ENCODE measurements at regions not wholly inside any gene's neighbourhood (a gene's known extent, or its start where the extent isn't known, plus 50 kb on each side); places are given as distances from the start of the nearest gene placed in this dataset.

DNA sequence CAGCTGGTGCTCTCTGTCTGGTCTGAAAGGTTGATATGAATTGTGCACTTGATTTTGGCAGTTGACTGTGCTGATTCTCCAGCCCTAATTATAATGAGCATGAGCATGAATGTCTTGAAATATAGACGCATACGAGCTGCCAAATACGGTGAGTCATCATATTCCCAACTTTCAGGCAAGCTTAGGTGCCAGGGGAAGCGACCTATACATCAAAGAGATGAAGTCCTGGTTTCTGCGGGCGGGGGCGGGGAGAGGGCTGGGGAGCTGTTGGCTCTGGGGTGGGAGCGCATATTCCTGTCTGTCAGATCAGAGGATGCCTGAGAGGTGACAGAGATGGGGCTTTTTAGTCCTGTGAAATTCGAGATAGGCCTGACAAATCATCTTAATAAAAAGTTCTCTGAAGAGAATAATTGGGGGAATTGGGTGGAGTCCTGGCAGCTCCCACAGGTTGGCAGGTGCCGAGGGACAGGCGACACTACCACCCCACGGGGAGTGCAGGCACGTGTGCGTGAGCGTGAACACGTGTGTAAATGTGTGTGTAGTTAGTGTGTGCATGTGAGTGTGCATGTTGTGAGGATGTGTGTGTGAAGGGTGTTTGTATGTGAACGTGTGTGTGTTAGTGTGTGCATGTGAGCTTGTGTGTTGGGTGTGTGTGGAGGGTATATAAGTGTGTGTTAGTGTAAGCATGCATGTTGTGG is 865.3 kb downstream of the TBC1D22A start:
- TF ChIP-seq POLR2AphosphoS5 (IDR thresholded peaks at IDR 0.05; ENCODE audit: borderline replicate concordance, low read depth, low read length) (no peak), FOXP2 (optimal IDR thresholded peaks at IDR 0.05; ENCODE audit: control extremely low read depth, extremely low read length, insufficient read depth) (no peak), EZH2 (IDR thresholded peaks at IDR 0.05) (no peak)
- Histone ChIP-seq H3K27ac (no peak overlapping the region), H3K36me3 (ENCODE audit: insufficient read depth, low read length) (no peaks in the 10 kb centered on the region), H3K9me3 (ENCODE audit: low read depth, low read length) (no peaks in the 10 kb centered on the region), H3K4me3 (no peak overlapping the region), H3K9ac (ENCODE audit: insufficient read length) (no peak overlapping the region)
- no peak for DNase-seq (ENCODE audit: low read depth, low spot score)

DNA sequence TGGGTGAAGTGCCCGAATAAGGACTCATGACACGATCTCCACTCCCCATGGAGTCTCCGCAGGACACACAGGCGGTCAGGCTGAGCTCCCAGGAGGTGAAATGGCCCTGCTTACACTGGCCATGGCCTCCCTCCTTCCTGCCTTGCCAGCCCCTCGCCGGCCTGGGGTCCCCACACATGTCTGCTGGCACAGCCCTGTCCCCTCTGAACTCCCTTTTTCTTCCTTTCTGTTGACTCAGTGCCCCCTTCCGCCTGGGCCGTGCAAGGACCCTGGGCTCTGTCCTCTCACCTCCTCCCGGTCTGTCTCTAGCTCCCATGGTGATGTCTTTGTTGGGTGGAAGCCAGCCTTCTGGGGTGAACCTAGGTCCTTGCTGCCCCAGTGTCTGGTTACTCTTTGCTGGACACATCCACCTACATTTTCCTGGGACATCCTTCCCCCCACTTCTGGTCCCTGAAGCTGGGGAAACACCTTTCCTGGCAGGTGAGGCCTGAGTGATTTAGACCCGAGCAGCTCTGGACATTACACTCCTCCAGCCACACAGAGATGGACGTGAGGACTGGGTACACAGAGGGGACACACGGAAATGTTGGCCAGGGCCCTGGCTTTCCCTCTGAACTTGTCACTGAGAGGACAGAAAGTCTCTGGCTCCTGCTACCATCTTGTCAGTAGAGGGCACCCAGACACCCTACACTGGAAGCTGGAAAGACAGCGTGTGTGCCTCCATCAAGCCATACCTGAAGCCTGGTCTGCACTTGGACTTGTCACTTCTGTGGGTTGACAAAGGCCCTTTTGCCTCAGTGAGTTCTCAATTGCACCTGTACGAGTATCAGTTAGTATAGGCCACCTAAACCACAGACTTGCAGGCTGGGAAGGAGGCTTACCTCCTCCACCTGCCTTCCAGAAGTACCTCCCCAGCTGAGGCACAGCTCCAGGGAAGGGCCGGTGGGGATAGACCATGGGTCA is 864.3 kb downstream of the TBC1D22A start:
- H3K36me3 ChIP-seq (ENCODE audit: insufficient read depth, low read length) = no peaks in the 10 kb centered on the region
- H3K9me3 ChIP-seq (ENCODE audit: low read depth, low read length) = no peaks in the 10 kb centered on the region
- TF ChIP-seq POLR2AphosphoS5 (IDR thresholded peaks at IDR 0.05; ENCODE audit: borderline replicate concordance, low read depth, low read length) (no peak), FOXP2 (optimal IDR thresholded peaks at IDR 0.05; ENCODE audit: control extremely low read depth, extremely low read length, insufficient read depth) (no peak), EZH2 (IDR thresholded peaks at IDR 0.05) (no peak)
- H3K9ac ChIP-seq (ENCODE audit: insufficient read length) = no peak overlapping the region
- DNase-seq (ENCODE audit: low read depth, low spot score) = no peak
- no peak overlapping the region for H3K4me3 ChIP-seq
- no peak overlapping the region for H3K27ac ChIP-seq

DNA sequence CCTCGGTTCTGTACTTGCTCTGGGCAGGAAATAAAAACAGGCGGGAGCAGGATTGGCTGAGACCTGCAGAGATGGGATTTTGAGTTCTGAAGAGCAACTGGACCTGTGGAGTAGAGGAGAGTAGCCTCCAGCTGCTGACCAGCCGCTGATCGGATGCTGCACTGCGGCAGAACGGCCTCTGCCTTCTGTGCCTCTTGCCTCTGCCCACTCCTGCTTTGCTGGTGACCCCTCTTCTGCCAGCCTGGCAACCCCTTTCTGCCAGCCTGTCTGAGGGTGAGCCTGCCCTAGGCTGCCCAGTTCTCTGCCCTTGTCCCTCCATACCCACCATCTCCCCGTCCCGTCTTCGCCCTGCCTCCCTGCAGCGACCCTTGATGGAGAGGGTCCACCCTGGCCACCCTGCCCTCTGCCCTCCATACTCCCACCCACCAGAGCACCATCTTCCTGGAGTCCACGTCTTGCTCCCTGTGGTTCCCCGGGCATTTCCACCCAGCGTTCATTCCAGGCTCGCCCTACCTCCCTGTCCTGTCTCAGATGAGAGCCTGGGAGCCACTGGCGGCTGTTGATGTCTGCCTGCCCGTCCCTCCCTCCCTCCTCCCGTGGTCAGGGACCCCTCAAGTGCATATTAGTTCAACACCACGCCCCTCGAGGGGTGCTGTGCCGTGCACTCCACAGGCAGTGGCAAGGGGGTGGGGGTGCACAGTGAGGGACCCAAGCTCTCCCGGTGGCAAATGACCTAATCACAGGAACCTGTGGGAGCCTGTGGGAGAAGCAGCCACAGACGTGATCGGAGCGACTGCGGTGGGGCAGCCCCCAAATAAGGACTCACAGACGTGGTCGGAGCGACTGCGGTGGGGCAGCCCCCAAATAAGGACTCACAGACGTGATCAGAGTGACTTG is 863.3 kb downstream of the TBC1D22A start:
- Histone ChIP-seq H3K4me3 (no peak overlapping the region), H3K36me3 (ENCODE audit: insufficient read depth, low read length) (no peaks in the 10 kb centered on the region), H3K9me3 (ENCODE audit: low read depth, low read length) (no peaks in the 10 kb centered on the region), H3K27ac (no peak overlapping the region), H3K9ac (ENCODE audit: insufficient read length) (no peak overlapping the region)
- TF ChIP-seq POLR2AphosphoS5 (IDR thresholded peaks at IDR 0.05; ENCODE audit: borderline replicate concordance, low read depth, low read length) (no peak), FOXP2 (optimal IDR thresholded peaks at IDR 0.05; ENCODE audit: control extremely low read depth, extremely low read length, insufficient read depth) (no peak), EZH2 (IDR thresholded peaks at IDR 0.05) (no peak)
- DNase-seq (ENCODE audit: low read depth, low spot score) = no peak

DNA sequence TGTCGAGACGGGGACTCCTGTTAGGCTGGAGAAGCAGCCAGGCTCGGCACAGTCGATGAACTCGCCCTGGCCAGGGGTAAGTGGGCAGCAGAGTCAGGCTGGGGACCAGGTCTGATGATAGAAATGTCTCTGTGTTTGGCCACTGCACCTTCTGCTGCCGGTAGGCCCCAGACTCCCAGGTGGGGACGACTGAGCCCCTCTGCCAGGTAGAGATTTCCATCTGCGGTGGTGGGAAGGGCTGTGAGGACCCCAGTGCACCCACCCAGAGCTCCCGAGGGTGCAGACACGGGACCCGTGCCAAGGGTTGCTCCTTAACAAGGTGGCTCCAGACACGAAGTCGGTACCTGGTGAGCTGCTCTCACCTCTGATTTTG is 862.5 kb downstream of the TBC1D22A start:
- Histone ChIP-seq H3K9ac (ENCODE audit: insufficient read length) (no peak overlapping the region), H3K36me3 (ENCODE audit: insufficient read depth, low read length) (no peaks in the 10 kb centered on the region), H3K9me3 (ENCODE audit: low read depth, low read length) (no peaks in the 10 kb centered on the region), H3K27ac (no peak overlapping the region), H3K4me3 (no peak overlapping the region)
- DNase-seq (ENCODE audit: low read depth, low spot score) = no peak
- TF ChIP-seq EZH2 (IDR thresholded peaks at IDR 0.05) (no peak), FOXP2 (optimal IDR thresholded peaks at IDR 0.05; ENCODE audit: control extremely low read depth, extremely low read length, insufficient read depth) (no peak), POLR2AphosphoS5 (IDR thresholded peaks at IDR 0.05; ENCODE audit: borderline replicate concordance, low read depth, low read length) (no peak)

GRCh38 chr22:47624252-47625012 is 862.0 kb downstream of the TBC1D22A start:
- TF ChIP-seq EZH2 (IDR thresholded peaks at IDR 0.05) = no peak
- TF ChIP-seq POLR2AphosphoS5 (IDR thresholded peaks at IDR 0.05; ENCODE audit: borderline replicate concordance, low read depth, low read length) = no peak
- TF ChIP-seq FOXP2 (optimal IDR thresholded peaks at IDR 0.05; ENCODE audit: control extremely low read depth, extremely low read length, insufficient read depth) = no peak
- Histone ChIP-seq H3K4me3 (no peak overlapping the region), H3K9me3 (ENCODE audit: low read depth, low read length) (no peaks in the 10 kb centered on the region), H3K36me3 (ENCODE audit: insufficient read depth, low read length) (no peaks in the 10 kb centered on the region), H3K27ac (no peak overlapping the region), H3K9ac (ENCODE audit: insufficient read length) (no peak overlapping the region)
- DNase-seq (ENCODE audit: low read depth, low spot score) = no peak

- no peak overlapping the region for H3K27ac ChIP-seq
Observed at GRCh38 chr22:47623763-47624148, 861.3 kb downstream of the TBC1D22A start.

DNA sequence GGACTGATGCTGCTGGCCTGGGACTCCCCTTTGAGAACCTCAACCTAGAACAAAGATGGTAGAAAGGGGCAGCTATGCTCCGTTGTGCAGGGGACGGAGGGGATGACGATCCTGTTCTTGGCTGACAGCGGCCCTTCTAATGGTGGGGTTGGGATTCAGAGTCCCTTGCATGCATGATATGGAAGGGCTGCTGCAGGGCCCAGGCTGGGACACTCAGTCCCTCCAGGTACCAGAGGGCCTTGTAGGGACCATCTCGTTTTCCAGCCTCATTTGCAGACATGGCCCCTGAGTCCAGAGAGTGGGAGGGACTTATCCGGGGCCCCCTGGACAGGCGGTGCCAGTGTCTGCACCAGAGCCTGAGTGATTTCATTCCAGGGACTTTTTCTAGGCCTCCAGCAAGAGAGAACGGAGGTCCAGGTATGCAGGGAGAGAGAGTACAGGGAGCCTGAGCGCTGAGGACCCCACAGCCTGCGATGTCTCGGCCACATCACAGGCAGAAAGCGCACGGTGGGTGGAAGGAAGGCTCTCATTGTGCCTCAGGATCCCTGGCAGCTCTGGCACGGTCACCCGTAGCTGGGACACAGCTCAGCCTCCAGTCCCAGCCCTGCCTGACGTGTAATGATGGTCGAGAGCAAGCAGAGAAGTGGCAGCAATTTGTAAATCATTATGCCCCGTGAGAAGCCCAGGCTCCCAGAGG is 860.8 kb downstream of the TBC1D22A start:
- no peak overlapping the region for H3K27ac ChIP-seq
- TF ChIP-seq EZH2 (IDR thresholded peaks at IDR 0.05) = no peak
- TF ChIP-seq FOXP2 (optimal IDR thresholded peaks at IDR 0.05; ENCODE audit: control extremely low read depth, extremely low read length, insufficient read depth) = no peak
- no peak for TF ChIP-seq POLR2AphosphoS5 (IDR thresholded peaks at IDR 0.05; ENCODE audit: borderline replicate concordance, low read depth, low read length)
- H3K9me3 ChIP-seq (ENCODE audit: low read depth, low read length) = no peaks in the 10 kb centered on the region
- no peak overlapping the region for H3K9ac ChIP-seq (ENCODE audit: insufficient read length)
- H3K4me3 ChIP-seq = no peak overlapping the region
- DNase-seq (ENCODE audit: low read depth, low spot score) = no peak
- H3K36me3 ChIP-seq (ENCODE audit: insufficient read depth, low read length) = no peaks in the 10 kb centered on the region

More at GRCh38 chr22:47623763-47624148, 861.3 kb downstream of the TBC1D22A start:
- DNase-seq (ENCODE audit: low read depth, low spot score) = no peak
- H3K9ac ChIP-seq (ENCODE audit: insufficient read length) = no peak overlapping the region
- no peak overlapping the region for H3K4me3 ChIP-seq
- no peak for TF ChIP-seq POLR2AphosphoS5 (IDR thresholded peaks at IDR 0.05; ENCODE audit: borderline replicate concordance, low read depth, low read length)
- no peak for TF ChIP-seq FOXP2 (optimal IDR thresholded peaks at IDR 0.05; ENCODE audit: control extremely low read depth, extremely low read length, insufficient read depth)
- no peak for TF ChIP-seq EZH2 (IDR thresholded peaks at IDR 0.05)
- no peaks in the 10 kb centered on the region for H3K9me3 ChIP-seq (ENCODE audit: low read depth, low read length)
- H3K36me3 ChIP-seq (ENCODE audit: insufficient read depth, low read length) = no peaks in the 10 kb centered on the region
